ENCODE measurements at regions not wholly inside any gene's neighbourhood (a gene's known extent, or its start where the extent isn't known, plus 50 kb on each side); places are given as distances from the start of the nearest gene placed in this dataset.

- H3K27ac ChIP-seq = peak overlapping the region in 1 of 2 donors; percentile 17
- intact Hi-C loops (cut with DNase I) = no loop called here
- DNase-seq (no peak), ATAC-seq (peak; percentile 12)
- no peaks in the 10 kb centered on the region for H3K4me1 ChIP-seq
- H3K27me3 ChIP-seq = no peaks in the 10 kb centered on the region
- H3K9me3 ChIP-seq = no peaks in the 10 kb centered on the region
- H3K36me3 ChIP-seq = no peaks in the 10 kb centered on the region
- no peak for TF ChIP-seq CTCF (IDR thresholded peaks at IDR 0.05)
- H3K4me3 ChIP-seq = no peak overlapping the region
Observed at GRCh38 chr18:56139792-56140254, 498.6 kb downstream of the TXNL1 start.

GRCh38 chr18:56139372-56139771, 499.0 kb downstream of the TXNL1 start:
- TF ChIP-seq CTCF (IDR thresholded peaks at IDR 0.05) = no peak
- Histone ChIP-seq H3K27ac (peak overlapping the region in 1 of 2 donors; percentile 17), H3K4me1 (no peaks in the 10 kb centered on the region), H3K9me3 (no peaks in the 10 kb centered on the region), H3K27me3 (no peaks in the 10 kb centered on the region), H3K36me3 (no peaks in the 10 kb centered on the region), H3K4me3 (no peak overlapping the region)
- DNase-seq (no peak), ATAC-seq (no peak)
- intact Hi-C loops (cut with DNase I) = no loop called here

GRCh38 chr18:56136105-56136504, 502.3 kb downstream of the TXNL1 start:
- Histone ChIP-seq H3K36me3 (no peaks in the 10 kb centered on the region), H3K4me3 (no peak overlapping the region), H3K9me3 (no peaks in the 10 kb centered on the region), H3K4me1 (no peaks in the 10 kb centered on the region), H3K27ac (no peak overlapping the region), H3K27me3 (no peaks in the 10 kb centered on the region)
- TF ChIP-seq CTCF (IDR thresholded peaks at IDR 0.05) = no peak
- ATAC-seq = no peak
- intact Hi-C loops (cut with DNase I) = no loop called here
- DNase-seq = no peak

- Histone ChIP-seq H3K27ac (no peak overlapping the region), H3K27me3 (no peaks in the 10 kb centered on the region), H3K9me3 (no peaks in the 10 kb centered on the region), H3K36me3 (no peaks in the 10 kb centered on the region), H3K4me3 (no peak overlapping the region), H3K4me1 (no peaks in the 10 kb centered on the region)
- TF ChIP-seq CTCF (IDR thresholded peaks at IDR 0.05) = no peak
- DNase-seq (no peak), ATAC-seq (no peak)
- intact Hi-C loops (cut with DNase I) = no loop called here
Observed at GRCh38 chr18:56130481-56130880, 507.9 kb downstream of the TXNL1 start.

- no peak for ATAC-seq
Observed at GRCh38 chr18:56128153-56128791, 510.1 kb downstream of the TXNL1 start.

More at GRCh38 chr18:56128153-56128791, 510.1 kb downstream of the TXNL1 start:
- Histone ChIP-seq H3K27ac (no peak overlapping the region), H3K9me3 (no peaks in the 10 kb centered on the region), H3K4me3 (no peak overlapping the region), H3K36me3 (no peaks in the 10 kb centered on the region), H3K4me1 (no peaks in the 10 kb centered on the region), H3K27me3 (no peaks in the 10 kb centered on the region)
- intact Hi-C loops (cut with DNase I) = no loop called here
- TF ChIP-seq CTCF (IDR thresholded peaks at IDR 0.05) = no peak
- no peak for DNase-seq
